ENCODE measurements at regions not wholly inside any gene's neighbourhood (a gene's known extent, or its start where the extent isn't known, plus 50 kb on each side); places are given as distances from the start of the nearest gene placed in this dataset.

- Histone ChIP-seq H3K4me3 (ENCODE audit: low read depth, low read length) (no peak overlapping the region), H3K4me1 (ENCODE audit: control insufficient read depth, insufficient read depth, low read length) (no peaks in the 10 kb centered on the region), H3K9me3 (ENCODE audit: control insufficient read depth, insufficient read depth, low read depth, low read length) (no peaks in the 10 kb centered on the region; the same call in 1 of the 2 replicates), H3K27ac (ENCODE audit: extremely low read depth, low read depth, low read length) (no peak overlapping the region), H3K36me3 (ENCODE audit: control insufficient read depth in 2 of 2, insufficient read depth in 1 of 2, low read length in 2 of 2) (no peaks in the 10 kb centered on the region)
- ChIA-PET POLR2A (no interaction called here), CTCF (interaction anchor here (0.6 to 0.8 kb wide), 2 partner anchors 32 to 109 kb away, joined by 3 to 6 read pairs; no protein-coding TSS in a partner anchor)
- no peak for TF ChIP-seq ZNF48 (tag by site-specific recombination; IDR thresholded peaks at IDR 0.05)
- no peak for TF ChIP-seq TSHZ1 (tag by site-specific recombination; IDR thresholded peaks at IDR 0.05; ENCODE audit: borderline replicate concordance)
- TF ChIP-seq ZNF473 (tag by site-specific recombination; IDR thresholded peaks at IDR 0.05): no peak
- no peak for TF ChIP-seq SCRT2 (tag by site-specific recombination; IDR thresholded peaks at IDR 0.05)
- no peak for TF ChIP-seq ZBTB1 (tag by site-specific recombination; IDR thresholded peaks at IDR 0.05)
- TF ChIP-seq WT1 (tag by site-specific recombination; IDR thresholded peaks at IDR 0.05): no peak
- TF ChIP-seq ZNF121 (tag by site-specific recombination; IDR thresholded peaks at IDR 0.05): no peak
- TF ChIP-seq KLF9 (tag by site-specific recombination; IDR thresholded peaks at IDR 0.05; ENCODE audit: low read depth): no peak
- no peak for TF ChIP-seq TRIM28 (IDR thresholded peaks at IDR 0.05; ENCODE audit: borderline replicate concordance, low read length)
- TF ChIP-seq ZNF416 (tag by site-specific recombination; IDR thresholded peaks at IDR 0.05): no peak
- no peak for TF ChIP-seq ZNF114 (tag by site-specific recombination; IDR thresholded peaks at IDR 0.05)
- no peak for TF ChIP-seq ZNF626 (tag by site-specific recombination; IDR thresholded peaks at IDR 0.05)
- TF ChIP-seq ZNF521 (tag by site-specific recombination; IDR thresholded peaks at IDR 0.05): no peak
- no peak for TF ChIP-seq PRDM4 (tag by site-specific recombination; IDR thresholded peaks at IDR 0.05)
- TF ChIP-seq ZNF366 (tag by site-specific recombination; conservative IDR thresholded peaks at IDR 0.05): no peak
- no peak for TF ChIP-seq ZNF324 (tag by site-specific recombination; IDR thresholded peaks at IDR 0.05)
- TF ChIP-seq ZNF658 (tag by site-specific recombination; IDR thresholded peaks at IDR 0.05): no peak
These were observed 578.7 kb downstream of the BCOR start for GRCh38 chrX:39519030-39519488.

- Histone ChIP-seq H3K4me1 (ENCODE audit: control insufficient read depth, insufficient read depth, low read length) (no peaks in the 10 kb centered on the region), H3K36me3 (ENCODE audit: control insufficient read depth in 2 of 2, insufficient read depth in 1 of 2, low read length in 2 of 2) (no peaks in the 10 kb centered on the region), H3K27ac (ENCODE audit: extremely low read depth, low read depth, low read length) (no peak overlapping the region), H3K4me3 (ENCODE audit: low read depth, low read length) (no peak overlapping the region), H3K9me3 (ENCODE audit: control insufficient read depth, insufficient read depth, low read depth, low read length) (no peaks in the 10 kb centered on the region; the same call in 1 of the 2 replicates)
- CTCF ChIA-PET: interaction anchor here (0.6 to 0.8 kb wide), 2 partner anchors 32 to 109 kb away, joined by 3 to 6 read pairs; no protein-coding TSS in a partner anchor
- POLR2A ChIA-PET: no interaction called here
- no peak for TF ChIP-seq ZNF350 (tag by site-specific recombination; IDR thresholded peaks at IDR 0.05)
- TF ChIP-seq ZNF660 (tag by site-specific recombination; IDR thresholded peaks at IDR 0.05): no peak
- no peak for TF ChIP-seq ZNF174 (tag by site-specific recombination; IDR thresholded peaks at IDR 0.05)
- TF ChIP-seq ZNF610 (tag by site-specific recombination; IDR thresholded peaks at IDR 0.05; ENCODE audit: borderline replicate concordance): no peak
- no peak for TF ChIP-seq ZNF514 (tag by site-specific recombination; IDR thresholded peaks at IDR 0.05)
- no peak for TF ChIP-seq ZNF560 (tag by site-specific recombination; IDR thresholded peaks at IDR 0.05; ENCODE audit: borderline replicate concordance)
These were observed 578.0 kb downstream of the BCOR start for GRCh38 chrX:39519566-39520301.

All from HEK293 (cell line).